NCI-H345 (cell line): ENCODE measurements at regions not wholly inside any gene's neighbourhood (a gene's known extent, or its start where the extent isn't known, plus 50 kb on each side); places are given as distances from the start of the nearest gene placed in this dataset.
"Not testable (repeated sequence)": the region's sequence is repeated elsewhere in the genome, so short reads cannot be mapped to it uniquely, and the experiment has no call there.

ENCODE experiments used
- DNase-seq: peaks from one replicate; lab custom pipeline; 2025; lab: John Stamatoyannopoulos, UW

GRCh38 chr2:67906547-67906946 is 156.3 kb downstream of the C1D start:
- not testable (repeated sequence) for DNase-seq

- DNase-seq, result no peak
Measured at GRCh38 chr2:67917332-67918054, 145.3 kb downstream of the C1D start.

GRCh38 chr2:67918471-67918870 is 144.3 kb downstream of the C1D start:
- DNase-seq, result no peak

GRCh38 chr2:67919490-67919889 is 143.3 kb downstream of the C1D start:
- DNase-seq, result no peak

DNA sequence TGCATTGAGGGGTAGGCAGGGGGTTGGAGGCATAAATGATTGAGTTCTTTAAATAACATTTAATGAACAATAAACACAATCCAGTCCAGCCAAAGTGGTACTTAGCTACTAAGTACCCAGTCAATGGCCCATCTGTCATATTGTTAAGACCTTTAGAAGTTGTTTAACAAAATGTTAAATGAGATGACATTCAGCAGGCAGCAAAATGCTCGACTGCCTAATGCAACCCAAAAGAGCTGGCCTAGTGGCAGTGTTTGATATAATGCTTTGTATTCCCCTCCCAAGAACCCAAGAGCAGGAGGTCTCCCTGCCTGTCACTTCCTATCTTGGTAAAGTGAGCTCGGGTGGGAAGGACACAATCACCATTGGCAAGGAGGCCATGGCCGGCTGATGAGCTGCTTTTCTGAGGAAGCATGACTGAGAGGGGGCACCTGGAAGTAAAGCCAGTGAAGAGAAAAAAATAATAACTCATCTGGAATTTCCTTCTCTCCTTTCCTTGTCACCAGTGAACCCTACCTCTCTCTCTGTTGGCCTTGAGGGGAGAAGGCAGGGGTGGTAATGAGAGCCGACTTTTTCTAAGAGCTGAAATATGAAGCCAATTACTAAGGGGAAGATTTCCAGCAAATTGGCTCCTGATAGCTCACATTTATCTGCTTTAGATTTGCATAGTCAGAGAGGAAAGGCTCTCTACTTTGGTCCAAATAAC is 140.6 kb downstream of the C1D start:
- DNase-seq, result peak; percentile 35

DNA sequence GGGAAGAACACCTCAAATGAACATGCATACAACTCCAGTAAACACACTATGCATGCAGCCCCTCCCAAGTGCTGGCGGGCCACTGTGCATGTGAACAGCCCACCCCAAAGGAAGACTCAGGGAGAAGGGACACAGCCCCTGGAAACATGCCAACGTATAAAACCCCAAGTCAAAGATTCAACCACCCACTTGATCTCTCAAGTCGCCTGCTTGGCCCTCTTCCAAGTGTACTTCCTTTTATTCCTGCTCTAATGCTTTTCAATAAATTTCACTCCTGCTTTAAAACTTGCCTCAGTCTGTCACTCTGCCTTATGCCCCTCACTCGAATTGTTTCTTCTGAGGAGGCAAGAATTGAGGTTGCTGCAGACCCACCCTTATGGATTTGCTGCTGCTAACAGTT is 139.1 kb downstream of the C1D start:
- DNase-seq, result peak; percentile 47

DNA sequence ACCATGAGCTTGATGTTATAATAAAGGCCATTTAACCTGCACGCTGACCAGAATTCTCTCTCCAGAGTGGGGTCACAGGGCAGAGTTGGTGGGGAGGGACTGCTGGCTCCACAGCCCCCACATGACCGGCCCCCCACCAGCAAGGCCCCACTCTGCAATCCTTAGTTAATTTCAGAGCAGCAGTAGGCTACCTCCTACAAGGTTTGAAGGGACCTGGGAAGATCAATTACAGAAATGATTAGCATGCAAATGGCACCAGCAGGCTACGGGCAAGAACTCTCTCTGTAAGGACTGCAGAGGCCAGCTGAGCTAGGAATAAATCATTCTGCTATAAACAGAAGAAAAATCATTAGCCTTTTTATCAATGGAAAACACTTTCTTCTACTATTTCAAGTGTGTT is 135.3 kb downstream of the C1D start:
- DNase-seq, result no peak

DNA sequence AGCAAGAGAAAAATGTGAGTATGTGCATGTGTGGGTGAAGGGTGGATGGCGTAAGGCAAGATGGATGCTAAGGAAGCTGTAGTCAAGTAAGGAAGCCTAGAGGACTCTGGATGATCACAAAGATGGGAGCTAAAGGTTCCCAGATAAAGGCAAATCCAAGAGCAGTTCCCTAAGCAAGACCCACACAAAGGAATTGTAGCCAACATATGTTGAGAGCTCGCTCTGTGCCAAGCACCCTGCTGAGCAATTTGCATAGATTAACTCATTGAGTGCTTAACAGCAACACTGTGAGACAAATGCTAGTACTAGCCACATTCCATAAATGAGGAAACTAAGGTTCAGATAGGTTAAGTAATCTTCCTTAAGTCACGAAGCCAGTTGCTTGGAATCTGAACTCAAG is 132.6 kb downstream of the C1D start:
- DNase-seq, result peak; percentile 48

- no peak for DNase-seq
Measured at GRCh38 chr2:67936969-67937368, 125.8 kb downstream of the C1D start.

DNA sequence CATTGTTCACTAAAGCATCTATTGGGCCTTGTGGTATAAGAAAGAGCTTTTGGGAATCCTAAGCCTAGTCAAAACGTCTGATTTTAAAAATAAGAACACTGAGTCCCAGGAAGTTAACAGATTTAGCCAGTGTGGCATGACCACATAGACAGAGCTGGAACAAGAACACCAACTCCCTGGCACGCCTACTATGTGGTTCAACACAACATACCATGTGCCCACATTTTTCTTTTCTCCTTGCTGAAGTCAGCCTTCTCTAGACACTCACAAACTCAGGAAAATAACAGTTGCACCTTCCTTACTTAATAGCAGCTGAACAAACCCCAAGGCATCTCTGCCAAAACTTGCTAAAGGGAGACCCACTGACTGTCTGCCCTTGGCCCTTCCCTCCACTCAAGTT is 124.8 kb downstream of the C1D start:
- no peak for DNase-seq

GRCh38 chr2:67945056-67945455 is 117.7 kb downstream of the C1D start:
- DNase-seq, result no peak

- peak; percentile 26 for DNase-seq
Measured at GRCh38 chr2:67945940-67946339, 116.9 kb downstream of the C1D start.

- no peak for DNase-seq
Measured at GRCh38 chr2:67948057-67948456, 114.7 kb downstream of the C1D start.

- DNase-seq, result no peak
Measured at GRCh38 chr2:67948506-67948905, 114.3 kb downstream of the C1D start.

GRCh38 chr2:67950018-67950417 is 112.8 kb downstream of the C1D start:
- no peak for DNase-seq

GRCh38 chr2:67950919-67951318 is 111.9 kb downstream of the C1D start:
- DNase-seq, result no peak

GRCh38 chr2:67952066-67952465 is 110.7 kb downstream of the C1D start:
- DNase-seq, result no peak

DNA sequence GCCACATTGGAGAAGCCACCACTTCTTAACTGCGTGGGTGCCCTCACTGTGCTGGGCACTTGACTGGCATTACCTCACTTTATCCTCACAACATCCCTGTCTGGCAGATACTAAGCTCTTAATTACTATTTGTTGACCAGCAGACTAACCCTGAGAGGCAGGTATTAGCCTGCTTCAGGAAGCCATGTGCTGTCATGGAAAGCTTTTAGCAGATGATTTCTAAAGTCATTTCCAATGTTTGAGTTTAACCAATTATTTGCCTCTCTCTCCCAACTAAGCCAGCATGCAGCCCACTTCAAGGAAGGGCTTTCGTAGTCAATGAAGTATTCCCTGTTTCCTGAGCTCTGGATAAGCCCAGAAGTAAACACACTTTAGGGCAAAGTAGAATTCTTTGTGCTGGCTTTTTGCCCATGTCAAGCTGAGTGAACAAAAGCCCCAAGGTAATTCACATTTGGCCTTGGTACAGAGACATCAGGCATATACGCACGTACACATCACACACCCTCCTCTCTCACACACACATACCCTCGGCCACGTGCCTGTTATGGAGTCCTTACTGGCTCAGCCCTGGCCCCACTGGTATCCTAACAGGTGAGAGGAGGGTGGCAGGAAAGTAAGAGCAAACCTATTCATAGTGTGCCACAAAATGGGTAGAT is 108.6 kb downstream of the C1D start:
- DNase-seq, result peak; percentile 98

DNA sequence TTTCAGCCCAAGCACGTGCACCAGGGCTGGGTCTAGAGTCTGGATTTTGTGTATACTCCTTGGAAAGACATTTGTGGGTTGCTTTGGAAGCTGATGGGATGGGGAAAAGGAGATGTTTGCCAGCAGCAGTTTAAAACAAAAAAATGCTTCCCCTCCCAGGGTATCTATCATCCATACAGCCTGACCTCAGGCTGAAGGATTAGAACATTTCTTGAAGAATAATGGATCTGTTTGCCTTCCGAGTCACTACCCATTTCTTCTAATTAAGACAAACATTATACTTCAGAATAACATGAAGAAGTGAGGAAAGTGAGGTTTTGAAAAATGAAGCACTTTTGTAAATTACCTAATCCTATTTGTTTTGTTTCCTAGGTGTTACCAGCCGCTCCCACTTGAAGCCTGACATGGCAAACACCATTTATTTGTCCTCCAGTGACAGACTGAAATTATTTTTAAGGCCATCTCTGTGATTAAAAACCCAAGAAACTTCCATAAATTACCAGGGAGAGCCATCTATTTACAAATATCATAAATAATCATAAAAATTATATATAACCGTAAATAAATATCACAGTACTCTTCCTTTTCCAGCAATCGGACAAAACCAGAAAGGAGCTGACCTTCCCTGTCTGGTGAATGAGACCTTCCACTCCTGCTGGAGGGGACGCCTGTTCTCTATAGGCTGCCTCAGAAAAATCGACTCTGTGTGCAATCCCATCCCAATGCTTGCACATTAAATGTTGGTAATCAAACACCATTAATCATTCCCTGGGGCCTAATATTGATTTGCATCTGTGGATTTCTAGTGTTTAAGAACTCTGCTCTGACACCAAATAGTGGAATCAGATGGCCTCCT is 106.8 kb downstream of the C1D start:
- no peak for DNase-seq

DNA sequence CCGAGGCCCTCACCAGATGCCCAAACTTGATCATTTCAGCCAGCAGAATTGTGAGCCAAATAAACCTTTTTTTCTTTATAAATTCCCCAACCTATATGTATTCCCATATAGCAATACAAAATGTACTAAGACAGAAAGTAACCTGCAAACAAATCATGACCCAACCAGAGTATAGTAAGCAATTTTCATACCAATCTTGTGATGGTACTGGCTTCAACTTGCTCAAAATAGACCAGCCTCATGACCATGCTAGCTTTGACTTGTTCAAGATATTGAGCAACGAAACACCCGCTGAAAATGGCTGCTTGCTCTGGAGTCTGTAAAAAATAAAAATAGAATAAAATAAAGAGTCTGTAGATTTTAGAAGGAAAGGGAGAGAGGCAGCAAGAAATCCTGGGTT is 97.6 kb downstream of the C1D start:
- no peak for DNase-seq

GRCh38 chr2:67970071-67970470 is 92.7 kb downstream of the C1D start:
- DNase-seq, result no peak

DNA sequence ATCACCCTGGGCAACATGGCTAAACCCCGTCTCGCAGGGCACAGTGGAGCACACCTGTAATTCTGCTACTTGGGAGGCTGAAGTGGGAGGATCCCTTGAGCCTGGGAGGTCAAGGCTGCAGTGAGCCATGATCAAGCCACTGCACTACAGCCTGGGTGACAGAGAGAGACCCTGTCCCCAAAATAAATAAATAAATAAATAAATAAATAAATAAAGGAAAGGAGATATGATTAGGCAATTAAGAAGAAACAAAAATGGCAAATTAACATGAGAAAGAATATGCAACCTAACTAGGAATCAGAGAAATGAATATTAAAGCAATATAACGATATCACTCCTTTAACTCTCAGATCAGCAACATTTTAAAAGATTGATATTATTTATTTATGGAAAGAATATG is 92.3 kb downstream of the C1D start:
- no peak for DNase-seq
